HG02884 (cell line): ENCODE measurements at regions not wholly inside any gene's neighbourhood (a gene's known extent, or its start where the extent isn't known, plus 50 kb on each side); places are given as distances from the start of the nearest gene placed in this dataset.

Experiments
- ATAC-seq: cut with Tn5 transposase; IDR thresholded peaks from one replicate; pipeline ENCODE4 v1.9.1; 2021; ENCODE audit warnings: mild to moderate bottlenecking, moderate library complexity; ENCODE audit not compliant: unreplicated experiment

DNA sequence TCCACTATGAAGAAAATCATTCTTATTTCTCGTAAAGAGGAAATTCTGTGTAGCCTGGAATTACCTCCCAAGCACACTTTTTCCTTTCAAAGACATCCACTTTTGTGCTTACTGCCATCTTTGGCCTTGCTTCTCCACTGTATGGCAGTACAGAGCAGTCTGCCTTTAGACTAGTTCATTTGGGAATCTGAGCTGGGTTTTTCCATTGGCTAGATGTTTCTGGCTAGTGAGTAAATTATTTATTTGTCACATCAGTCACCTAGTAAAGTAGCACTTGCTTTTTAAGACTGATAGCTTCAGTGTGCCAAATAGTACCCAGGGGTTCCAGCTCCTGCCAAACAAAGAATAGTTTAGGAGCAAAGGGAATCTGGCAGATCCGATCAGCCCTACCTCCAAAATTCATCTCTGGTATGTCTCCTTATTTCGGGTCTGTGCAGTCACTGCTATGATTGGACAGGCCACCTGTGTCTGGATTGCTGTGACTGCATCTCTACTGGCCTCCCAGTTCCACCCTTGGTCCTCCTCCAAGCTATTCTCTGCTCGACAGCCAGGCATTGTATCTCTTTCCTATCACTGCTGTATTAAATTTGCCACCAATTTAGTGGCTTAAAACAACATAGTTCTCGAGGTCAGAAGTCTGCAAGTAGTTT, 97.6 kb downstream of the NUDT12 start:
- no peak for ATAC-seq

- ATAC-seq, result no peak
Measured at GRCh38 chr5:103463261-103463660, 99.3 kb downstream of the NUDT12 start.

DNA sequence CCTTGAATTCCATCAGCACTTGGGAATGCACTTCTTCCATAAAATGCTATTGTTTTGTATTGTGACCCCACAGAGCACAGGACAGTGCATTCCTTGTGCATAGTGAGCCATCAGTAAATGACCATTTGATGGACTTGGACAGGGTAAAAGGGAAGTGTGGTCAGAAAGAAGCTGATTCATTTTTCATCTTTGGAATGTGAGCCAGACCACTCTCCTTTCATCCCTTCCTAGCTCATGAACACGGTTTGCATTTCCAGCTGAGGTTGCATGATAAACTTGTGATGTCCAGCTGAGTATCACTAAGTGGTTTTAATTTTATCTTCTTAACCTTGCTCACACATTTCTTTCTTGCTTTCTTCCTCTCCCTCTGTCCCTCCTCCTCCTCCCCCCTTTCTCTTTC, 101.3 kb downstream of the NUDT12 start:
- ATAC-seq, result no peak

DNA sequence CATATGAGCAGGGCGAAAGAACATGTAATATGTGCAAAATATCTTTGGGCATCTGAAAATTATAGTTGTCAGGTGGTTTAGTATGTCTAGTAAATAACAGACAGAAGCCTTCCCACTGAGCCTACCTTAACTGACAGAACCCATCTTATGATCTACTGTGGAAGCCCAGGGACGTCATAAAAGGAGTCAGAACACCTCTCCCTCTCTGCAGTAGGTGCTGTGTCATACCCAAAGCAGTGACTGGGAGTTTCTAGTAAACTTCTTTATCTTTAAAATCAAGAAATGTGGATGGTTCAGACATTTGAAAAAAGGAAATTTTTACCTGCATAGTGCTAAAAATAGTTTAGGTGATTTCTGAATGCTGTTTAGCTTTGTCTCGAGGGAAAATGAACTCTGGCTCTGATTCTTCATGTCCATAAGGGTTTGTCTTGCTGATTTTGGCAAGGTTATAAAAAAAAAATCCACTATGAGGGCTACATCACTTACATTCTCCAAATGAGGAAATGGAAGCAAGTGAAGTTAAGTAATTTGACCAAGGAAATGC, 104.0 kb downstream of the NUDT12 start:
- peak; percentile 64 for ATAC-seq

GRCh38 chr5:103456476-103456875, 106.1 kb downstream of the NUDT12 start:
- ATAC-seq, result no peak

- ATAC-seq, result no peak
Measured at GRCh38 chr5:103455796-103456195, 106.8 kb downstream of the NUDT12 start.

DNA sequence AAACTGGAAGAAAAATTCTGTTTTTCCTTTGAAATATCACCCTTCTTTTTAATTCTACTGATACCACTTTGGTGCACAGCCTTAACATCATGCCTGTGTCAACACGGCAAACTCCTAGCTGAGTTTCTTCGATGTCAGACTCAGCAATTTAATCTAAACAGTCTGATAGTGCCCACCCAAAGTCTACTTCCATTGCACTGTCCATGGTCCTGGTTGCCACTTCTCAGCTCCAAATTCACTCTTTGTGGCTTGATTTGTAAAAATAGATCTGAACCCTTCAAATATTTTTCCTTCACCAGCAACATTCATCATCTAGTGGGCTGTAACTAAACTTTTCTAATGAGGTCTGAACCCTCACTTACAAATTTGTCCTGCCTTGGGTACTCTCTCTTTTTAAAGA, 107.8 kb downstream of the NUDT12 start:
- no peak for ATAC-seq

DNA sequence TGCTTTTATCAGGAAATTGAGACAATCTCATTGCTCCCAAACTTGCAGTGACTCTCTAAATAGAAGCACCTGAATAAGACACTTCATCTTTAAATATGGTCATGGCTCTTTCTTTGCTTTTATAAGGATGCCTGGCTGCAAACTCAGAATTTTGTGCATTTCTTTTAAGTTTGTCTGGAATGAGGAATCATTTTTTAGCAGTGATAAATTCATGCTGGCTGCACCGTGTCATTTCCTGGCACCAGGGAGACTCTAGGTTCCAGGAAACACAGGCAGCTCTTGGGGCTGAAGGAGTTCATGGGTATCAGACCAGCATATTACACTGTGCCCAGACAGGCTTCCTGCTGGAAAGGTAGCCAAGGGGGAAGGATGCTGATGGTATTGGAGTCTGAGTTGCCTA, 109.9 kb downstream of the NUDT12 start:
- ATAC-seq, result no peak

- no peak for ATAC-seq
Measured at GRCh38 chr5:103452089-103452488, 110.5 kb downstream of the NUDT12 start.

- no peak for ATAC-seq
Measured at GRCh38 chr5:103451261-103451660, 111.3 kb downstream of the NUDT12 start.

- no peak for ATAC-seq
Measured at GRCh38 chr5:103450333-103451061, 112.1 kb downstream of the NUDT12 start.

GRCh38 chr5:103446813-103447212, 115.8 kb downstream of the NUDT12 start:
- ATAC-seq, result no peak

GRCh38 chr5:103445426-103446035, 117.1 kb downstream of the NUDT12 start:
- no peak for ATAC-seq

- ATAC-seq, result peak; percentile 64
Measured at GRCh38 chr5:103444333-103445038, 118.1 kb downstream of the NUDT12 start.

- ATAC-seq, result no peak
Measured at GRCh38 chr5:103442750-103443149, 119.8 kb downstream of the NUDT12 start.

DNA sequence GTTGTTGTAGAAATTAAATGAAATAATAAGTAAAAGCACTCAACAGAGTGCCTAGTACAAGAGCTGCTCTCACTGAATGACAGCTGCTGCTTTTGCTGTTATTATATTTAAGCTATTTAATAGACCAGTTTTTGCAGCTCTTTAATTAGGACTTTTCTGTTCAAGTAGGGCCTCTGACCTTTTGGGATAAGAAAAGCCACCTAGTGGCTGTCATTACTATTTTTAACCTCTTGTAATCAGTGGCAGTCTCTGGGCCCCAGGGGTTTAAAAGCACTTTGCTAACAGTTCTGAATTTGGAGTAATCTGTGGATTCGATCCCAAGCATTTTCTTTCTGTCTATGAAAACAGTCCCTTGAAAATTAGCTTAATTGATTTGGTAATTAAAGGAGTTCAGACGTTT, 121.1 kb downstream of the NUDT12 start:
- no peak for ATAC-seq

DNA sequence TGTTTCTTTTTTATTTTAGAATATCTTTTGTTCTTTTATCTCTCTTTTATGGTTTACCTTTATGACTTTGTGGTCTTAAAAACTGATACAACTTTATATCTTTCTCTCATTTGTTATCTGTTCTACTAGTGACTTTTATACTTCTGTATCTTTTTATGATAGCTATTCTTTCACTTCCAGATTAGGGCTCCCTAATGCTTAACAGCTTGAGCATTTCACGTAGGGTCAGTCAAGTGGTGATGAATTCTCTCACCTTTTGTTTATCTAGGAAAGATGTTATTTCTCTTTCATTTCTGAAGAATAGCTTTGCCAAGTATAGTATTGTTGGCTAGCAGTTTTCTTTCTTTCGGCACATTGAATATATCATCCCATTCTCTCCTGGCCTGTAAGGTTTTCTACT, 123.6 kb downstream of the NUDT12 start:
- ATAC-seq, result no peak

- no peak for ATAC-seq
Measured at GRCh38 chr5:103436656-103437055, 125.9 kb downstream of the NUDT12 start.

- no peak for ATAC-seq
Measured at GRCh38 chr5:103436112-103436511, 126.5 kb downstream of the NUDT12 start.

DNA sequence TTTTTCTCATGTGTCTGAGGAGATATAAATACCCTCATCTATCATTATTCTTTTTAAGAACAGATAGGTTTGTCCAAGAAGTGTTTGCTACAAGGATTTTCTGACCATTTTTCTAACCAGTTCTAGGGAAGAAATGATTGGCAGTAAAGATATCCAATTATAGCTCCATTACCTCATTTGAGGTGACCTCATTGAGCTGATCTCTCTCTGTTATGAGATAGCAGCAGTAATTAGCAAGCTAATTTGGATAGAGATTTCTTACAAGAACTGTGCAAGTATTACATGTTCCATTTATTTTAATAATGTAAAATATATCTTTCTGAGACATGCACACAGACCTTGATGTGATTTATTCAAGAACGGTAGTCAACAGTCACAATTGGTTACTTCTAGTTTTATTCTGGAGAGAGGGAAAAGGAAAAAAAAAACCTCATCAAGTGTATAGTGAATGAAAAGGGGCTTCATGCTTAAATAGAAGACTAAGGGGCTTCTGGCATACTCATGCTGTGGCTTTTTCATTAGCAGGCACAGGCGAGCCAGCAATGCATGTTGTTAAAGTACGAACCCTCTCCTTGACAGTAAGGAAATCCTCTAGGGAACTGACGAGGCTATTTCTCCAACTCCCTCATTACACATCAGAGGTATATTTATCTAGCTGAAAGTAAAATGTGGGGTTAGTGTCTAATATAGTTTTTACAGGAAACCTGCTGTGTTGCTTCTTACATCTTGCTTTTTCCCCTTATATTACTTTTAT, 127.3 kb downstream of the NUDT12 start:
- no peak for ATAC-seq

DNA sequence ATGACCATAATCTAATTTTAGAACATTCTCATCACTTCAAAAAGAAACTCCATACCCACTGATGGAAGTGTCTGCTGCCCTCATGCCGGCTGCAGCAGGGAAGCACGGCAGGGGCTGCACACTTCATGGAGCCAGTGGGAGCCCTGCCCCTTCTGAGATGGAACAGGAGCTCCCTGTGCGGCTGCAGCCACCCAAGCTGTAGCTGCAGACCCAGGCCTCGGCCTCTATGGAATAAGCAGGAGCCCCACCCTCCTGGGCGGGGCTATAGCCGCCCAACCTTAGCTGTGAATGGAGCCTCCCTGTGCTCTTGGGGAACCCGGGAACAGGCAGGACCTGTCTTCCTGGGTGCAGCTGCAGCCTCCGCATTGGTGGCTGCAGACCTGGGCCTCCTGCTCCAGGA, 128.5 kb downstream of the NUDT12 start:
- no peak for ATAC-seq
